Choroid plexus epithelial cell (primary cell): ENCODE measurements at regions not wholly inside any gene's neighbourhood (a gene's known extent, or its start where the extent isn't known, plus 50 kb on each side); places are given as distances from the start of the nearest gene placed in this dataset.

Experiments
- DNase-seq: peaks from one replicate; pipeline ENCODE4 v3.0.0-alpha.2; 2010; ENCODE audit warnings: low read depth
- H3K4me3 ChIP-seq: 2 replicates; pipeline ENCODE4 v1.5.1; 2011; ENCODE audit warnings: low read depth, mild to moderate bottlenecking, control low read depth, low read length, moderate library complexity
- TF ChIP-seq, protein P1 (sequence below): conservative IDR thresholded peaks from 2 replicates; pipeline ENCODE4 v1.5.1; 2011; ENCODE audit warnings: low read depth, mild to moderate bottlenecking, control low read depth, inconsistent platforms, low read length, moderate library complexity

DNA sequence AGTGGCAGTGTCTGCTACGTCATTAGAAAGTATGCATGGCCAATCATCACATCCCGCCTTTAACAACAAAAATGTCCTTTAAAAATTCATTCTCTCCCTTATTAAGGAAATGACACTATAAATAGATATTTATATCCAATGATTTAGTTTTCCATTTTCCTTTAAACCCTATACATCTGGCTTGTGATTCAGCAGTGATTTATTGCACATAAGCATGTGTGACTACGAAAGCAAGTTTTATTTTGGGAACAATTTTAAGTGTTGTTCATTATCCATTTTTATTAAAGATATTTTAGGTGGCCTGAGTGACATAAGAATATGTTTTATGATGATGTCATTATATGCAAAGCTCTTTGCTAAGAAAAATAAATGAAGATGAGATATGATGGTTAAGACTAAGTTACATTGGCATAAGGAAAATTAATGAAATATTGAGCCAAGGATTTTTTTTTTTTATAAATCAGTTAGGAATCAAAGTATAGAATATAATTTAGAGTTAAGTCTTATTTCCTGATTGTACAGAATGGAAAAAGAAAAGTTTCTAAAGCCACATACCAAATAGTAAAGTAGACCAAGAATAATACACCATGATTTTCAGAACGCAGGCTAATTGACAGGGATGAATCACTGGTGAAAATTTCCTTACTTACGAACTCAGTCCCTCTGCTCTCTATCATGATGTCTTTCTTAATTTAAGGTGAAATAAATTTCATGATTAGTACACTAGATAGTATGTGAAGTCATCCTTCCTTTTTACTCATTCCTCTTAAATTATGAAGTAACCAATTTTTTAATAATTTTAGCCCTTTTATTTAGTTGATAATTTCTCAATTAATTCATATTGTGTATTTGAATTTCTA is 822.4 kb downstream of the FAT4 start:
- no peak overlapping the region for H3K4me3 ChIP-seq
- no peak for DNase-seq
- TF ChIP-seq, protein P1, sequence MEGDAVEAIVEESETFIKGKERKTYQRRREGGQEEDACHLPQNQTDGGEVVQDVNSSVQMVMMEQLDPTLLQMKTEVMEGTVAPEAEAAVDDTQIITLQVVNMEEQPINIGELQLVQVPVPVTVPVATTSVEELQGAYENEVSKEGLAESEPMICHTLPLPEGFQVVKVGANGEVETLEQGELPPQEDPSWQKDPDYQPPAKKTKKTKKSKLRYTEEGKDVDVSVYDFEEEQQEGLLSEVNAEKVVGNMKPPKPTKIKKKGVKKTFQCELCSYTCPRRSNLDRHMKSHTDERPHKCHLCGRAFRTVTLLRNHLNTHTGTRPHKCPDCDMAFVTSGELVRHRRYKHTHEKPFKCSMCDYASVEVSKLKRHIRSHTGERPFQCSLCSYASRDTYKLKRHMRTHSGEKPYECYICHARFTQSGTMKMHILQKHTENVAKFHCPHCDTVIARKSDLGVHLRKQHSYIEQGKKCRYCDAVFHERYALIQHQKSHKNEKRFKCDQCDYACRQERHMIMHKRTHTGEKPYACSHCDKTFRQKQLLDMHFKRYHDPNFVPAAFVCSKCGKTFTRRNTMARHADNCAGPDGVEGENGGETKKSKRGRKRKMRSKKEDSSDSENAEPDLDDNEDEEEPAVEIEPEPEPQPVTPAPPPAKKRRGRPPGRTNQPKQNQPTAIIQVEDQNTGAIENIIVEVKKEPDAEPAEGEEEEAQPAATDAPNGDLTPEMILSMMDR, result no peak

GRCh38 chr4:126137782-126138170 is 823.0 kb downstream of the FAT4 start:
- TF ChIP-seq, protein P1, result no peak
- DNase-seq, result no peak
- no peak overlapping the region for H3K4me3 ChIP-seq

DNA sequence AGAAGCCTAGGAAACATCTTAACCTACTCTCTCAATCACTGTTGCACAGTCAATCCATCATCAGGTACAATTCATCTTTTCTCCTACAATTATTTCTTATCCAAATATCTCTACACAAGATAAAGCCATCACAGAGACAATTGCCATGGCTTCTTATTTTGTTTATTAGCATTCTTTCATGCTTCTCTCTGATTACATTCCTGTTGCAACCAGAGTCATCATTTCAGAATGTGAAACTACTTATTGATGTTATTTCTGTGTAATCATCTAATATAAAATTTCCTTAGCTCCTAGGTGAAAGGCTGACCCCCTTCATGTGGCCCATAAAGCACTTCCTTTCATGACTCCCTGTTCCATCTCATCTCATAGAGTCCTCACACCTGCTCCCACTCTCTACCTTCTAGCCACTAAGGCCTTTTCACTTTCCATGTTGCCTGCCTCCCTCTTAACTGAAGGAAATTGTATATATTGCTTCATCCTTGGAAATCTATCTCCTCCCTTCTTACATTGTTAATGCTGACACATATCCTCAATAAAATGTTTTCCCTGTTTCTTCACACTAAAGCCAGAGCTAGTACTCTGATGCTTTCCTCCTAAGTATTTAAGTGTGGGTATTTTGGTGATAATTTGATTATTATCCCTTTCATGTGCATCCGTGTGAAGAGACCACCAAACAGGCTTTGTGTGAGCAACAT is 829.9 kb downstream of the FAT4 start:
- no peak overlapping the region for H3K4me3 ChIP-seq
- no peak for DNase-seq
- TF ChIP-seq, protein P1, result no peak

DNA sequence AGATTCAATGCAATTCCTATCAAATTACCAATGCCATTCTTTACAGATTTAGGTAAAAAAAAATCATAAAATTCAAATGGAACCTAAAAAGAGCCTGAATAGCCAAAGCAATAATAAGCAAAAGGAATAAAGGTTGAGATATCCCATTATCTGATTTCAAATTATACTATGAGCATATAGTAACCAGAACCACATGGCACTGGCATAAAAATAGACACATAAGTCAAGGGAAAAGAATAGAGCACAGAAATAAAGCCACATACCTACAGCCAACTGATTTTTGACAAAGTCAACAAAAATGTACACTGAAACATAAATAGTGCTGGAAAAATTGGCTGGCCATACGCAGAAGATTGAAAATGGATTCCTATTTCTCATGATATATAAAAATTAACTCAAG is 853.7 kb downstream of the FAT4 start:
- DNase-seq, result no peak
- no peak overlapping the region for H3K4me3 ChIP-seq
- TF ChIP-seq, protein P1, result no peak

GRCh38 chr4:126172126-126172525 is 857.4 kb downstream of the FAT4 start:
- TF ChIP-seq, protein P1, result no peak
- no peak overlapping the region for H3K4me3 ChIP-seq
- no peak for DNase-seq

DNA sequence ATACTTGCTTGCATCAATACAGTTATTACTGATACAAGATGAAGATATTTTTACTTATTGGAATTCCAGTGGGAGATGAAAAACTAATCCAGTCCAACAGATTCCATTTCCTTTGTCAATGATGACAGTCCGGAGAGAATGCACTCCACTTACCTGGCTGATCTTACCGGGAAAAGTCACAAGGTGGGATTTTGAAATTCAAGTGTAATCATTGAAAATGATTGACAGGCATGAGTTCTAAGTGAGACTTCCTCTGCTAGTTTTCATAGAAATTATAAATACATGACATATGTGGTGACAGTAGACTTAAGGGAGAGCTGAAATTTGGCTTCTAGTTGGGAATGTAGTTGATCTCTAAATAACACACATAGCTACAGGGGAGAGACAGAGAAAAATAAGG is 859.9 kb downstream of the FAT4 start:
- TF ChIP-seq, protein P1, result no peak
- H3K4me3 ChIP-seq, result no peak overlapping the region
- no peak for DNase-seq

DNA sequence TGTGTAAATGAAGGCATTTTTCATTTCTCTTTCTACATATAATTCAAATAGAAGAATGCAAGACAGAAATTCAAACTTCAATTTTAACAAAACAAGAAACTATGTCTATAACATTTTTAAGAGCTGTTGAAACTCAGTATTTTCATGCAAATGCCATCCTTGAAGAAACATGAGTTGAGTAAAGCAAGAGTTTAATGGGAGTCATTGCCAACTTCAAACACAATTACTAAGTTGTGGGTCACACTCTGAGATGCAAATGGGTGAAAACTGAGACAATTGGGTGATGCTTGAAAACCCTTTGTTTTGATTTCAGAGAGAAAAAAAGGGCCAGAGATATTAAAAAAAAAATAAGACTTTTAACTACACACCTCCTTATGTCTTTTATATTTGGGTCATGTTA is 865.9 kb downstream of the FAT4 start:
- H3K4me3 ChIP-seq, result no peak overlapping the region
- TF ChIP-seq, protein P1, result no peak
- no peak for DNase-seq
